Fibroblast of villous mesenchyme (primary cell): ENCODE measurements at regions not wholly inside any gene's neighbourhood (a gene's known extent, or its start where the extent isn't known, plus 50 kb on each side); places are given as distances from the start of the nearest gene placed in this dataset.

Experiments used
- DNase-seq: peaks from one replicate; pipeline ENCODE4 v3.0.0-alpha.2; 2010; ENCODE audit warnings: low read depth
- H3K4me3 ChIP-seq: 2 replicates; pipeline ENCODE4 v1.5.1; 2011; ENCODE audit warnings: low read depth, mild to moderate bottlenecking, low read length
- TF ChIP-seq, protein P1 (sequence below): IDR thresholded peaks from 2 replicates; pipeline ENCODE4 v1.5.1; 2012; ENCODE audit warnings: low read depth, mild to moderate bottlenecking, low read length; ENCODE audit not compliant: insufficient read depth

- TF ChIP-seq, protein P1, sequence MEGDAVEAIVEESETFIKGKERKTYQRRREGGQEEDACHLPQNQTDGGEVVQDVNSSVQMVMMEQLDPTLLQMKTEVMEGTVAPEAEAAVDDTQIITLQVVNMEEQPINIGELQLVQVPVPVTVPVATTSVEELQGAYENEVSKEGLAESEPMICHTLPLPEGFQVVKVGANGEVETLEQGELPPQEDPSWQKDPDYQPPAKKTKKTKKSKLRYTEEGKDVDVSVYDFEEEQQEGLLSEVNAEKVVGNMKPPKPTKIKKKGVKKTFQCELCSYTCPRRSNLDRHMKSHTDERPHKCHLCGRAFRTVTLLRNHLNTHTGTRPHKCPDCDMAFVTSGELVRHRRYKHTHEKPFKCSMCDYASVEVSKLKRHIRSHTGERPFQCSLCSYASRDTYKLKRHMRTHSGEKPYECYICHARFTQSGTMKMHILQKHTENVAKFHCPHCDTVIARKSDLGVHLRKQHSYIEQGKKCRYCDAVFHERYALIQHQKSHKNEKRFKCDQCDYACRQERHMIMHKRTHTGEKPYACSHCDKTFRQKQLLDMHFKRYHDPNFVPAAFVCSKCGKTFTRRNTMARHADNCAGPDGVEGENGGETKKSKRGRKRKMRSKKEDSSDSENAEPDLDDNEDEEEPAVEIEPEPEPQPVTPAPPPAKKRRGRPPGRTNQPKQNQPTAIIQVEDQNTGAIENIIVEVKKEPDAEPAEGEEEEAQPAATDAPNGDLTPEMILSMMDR = no peak
- DNase-seq = no peak
- no peak overlapping the region for H3K4me3 ChIP-seq
Observed at GRCh38 chr2:114063346-114063745, 173.5 kb downstream of the ACTR3 start.

GRCh38 chr2:114065731-114066130 is 175.8 kb downstream of the ACTR3 start:
- DNase-seq = no peak
- H3K4me3 ChIP-seq = no peak overlapping the region
- TF ChIP-seq, protein P1 = no peak

- DNase-seq = no peak
- TF ChIP-seq, protein P1 = no peak
- H3K4me3 ChIP-seq = no peak overlapping the region
Observed at GRCh38 chr2:114066186-114066747, 176.4 kb downstream of the ACTR3 start.

DNA sequence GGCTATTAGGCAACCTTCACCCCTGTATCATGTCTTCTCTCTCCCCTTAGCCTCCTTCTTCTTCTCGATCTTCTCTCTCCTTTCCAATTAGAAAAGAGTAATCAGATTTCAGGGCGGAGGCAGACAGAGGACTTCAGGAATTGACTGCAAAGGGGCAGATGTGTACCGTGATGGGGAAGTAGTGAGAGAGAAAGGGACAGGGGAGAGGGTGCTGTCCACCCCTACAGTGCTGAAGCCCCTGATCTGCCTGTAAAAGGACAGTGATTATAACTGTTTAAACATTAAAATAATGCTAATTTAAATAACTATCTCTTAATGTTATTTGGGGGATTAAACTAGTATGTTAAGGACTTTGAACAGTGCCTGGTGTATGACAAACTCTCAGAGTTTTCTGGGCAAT is 178.5 kb downstream of the ACTR3 start:
- no peak for DNase-seq
- TF ChIP-seq, protein P1 = no peak
- H3K4me3 ChIP-seq = no peak overlapping the region

DNA sequence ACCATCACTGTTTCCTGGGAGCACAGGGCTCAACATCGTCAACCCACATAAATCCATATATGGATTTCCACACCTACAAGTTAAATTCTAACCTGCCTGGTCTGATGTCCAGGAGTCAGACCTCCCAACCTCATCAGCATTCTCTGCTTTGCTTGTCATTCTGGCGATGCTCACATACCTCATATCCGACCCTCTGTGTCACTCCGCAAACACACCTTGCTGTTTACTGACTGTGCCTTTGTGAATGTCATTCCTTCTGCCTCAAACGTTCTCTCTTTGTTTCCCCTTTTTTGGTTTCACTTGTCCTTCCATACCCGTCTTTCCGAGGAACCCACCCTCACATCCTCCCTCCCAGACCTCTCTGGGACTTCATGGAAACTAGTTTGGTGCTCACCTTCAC is 187.1 kb downstream of the ACTR3 start:
- TF ChIP-seq, protein P1 = no peak
- H3K4me3 ChIP-seq = no peak overlapping the region
- DNase-seq = no peak

GRCh38 chr2:114079366-114080004 is 189.6 kb downstream of the ACTR3 start:
- DNase-seq = no peak
- TF ChIP-seq, protein P1 = no peak

More at GRCh38 chr2:114079366-114080004, 189.6 kb downstream of the ACTR3 start:
- H3K4me3 ChIP-seq = no peak overlapping the region
